ENCODE measurements at regions not wholly inside any gene's neighbourhood (a gene's known extent, or its start where the extent isn't known, plus 50 kb on each side); places are given as distances from the start of the nearest gene placed in this dataset.

DNA sequence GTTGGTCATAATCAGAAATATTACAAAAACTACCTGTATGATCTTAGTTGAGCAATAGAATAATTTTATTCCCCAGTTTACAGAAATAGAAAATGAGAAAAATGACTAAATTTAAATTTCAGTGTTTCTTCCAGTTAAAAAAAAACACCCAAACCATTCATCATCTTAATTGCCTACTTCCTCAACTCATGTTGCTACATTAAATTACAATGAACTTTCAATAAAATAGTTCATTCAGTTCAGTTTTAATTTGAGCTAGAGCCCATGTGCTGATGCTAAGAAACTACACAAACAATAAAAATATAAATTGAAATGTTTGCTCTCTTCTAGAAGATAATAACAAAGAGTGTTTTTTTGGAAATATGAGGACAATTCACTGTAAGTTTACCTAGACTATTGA, 820.4 kb downstream of the SLITRK6 start:
- Histone ChIP-seq H3K27me3 (no peaks in the 10 kb centered on the region), H3K9me3 (no peaks in the 10 kb centered on the region), H3K4me1 (no peaks in the 10 kb centered on the region), H3K4me3 (no peak overlapping the region), H3K27ac (no peak overlapping the region), H3K36me3 (no peaks in the 10 kb centered on the region)
- no peak for TF ChIP-seq EP300 (IDR thresholded peaks at IDR 0.05)
- TF ChIP-seq POLR2A (IDR thresholded peaks at IDR 0.05), result no peak
- TF ChIP-seq, protein P1, sequence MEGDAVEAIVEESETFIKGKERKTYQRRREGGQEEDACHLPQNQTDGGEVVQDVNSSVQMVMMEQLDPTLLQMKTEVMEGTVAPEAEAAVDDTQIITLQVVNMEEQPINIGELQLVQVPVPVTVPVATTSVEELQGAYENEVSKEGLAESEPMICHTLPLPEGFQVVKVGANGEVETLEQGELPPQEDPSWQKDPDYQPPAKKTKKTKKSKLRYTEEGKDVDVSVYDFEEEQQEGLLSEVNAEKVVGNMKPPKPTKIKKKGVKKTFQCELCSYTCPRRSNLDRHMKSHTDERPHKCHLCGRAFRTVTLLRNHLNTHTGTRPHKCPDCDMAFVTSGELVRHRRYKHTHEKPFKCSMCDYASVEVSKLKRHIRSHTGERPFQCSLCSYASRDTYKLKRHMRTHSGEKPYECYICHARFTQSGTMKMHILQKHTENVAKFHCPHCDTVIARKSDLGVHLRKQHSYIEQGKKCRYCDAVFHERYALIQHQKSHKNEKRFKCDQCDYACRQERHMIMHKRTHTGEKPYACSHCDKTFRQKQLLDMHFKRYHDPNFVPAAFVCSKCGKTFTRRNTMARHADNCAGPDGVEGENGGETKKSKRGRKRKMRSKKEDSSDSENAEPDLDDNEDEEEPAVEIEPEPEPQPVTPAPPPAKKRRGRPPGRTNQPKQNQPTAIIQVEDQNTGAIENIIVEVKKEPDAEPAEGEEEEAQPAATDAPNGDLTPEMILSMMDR (IDR thresholded peaks at IDR 0.05), result no peak
- DNase-seq (ENCODE audit: low spot score in 2 of 2), result no peak

DNA sequence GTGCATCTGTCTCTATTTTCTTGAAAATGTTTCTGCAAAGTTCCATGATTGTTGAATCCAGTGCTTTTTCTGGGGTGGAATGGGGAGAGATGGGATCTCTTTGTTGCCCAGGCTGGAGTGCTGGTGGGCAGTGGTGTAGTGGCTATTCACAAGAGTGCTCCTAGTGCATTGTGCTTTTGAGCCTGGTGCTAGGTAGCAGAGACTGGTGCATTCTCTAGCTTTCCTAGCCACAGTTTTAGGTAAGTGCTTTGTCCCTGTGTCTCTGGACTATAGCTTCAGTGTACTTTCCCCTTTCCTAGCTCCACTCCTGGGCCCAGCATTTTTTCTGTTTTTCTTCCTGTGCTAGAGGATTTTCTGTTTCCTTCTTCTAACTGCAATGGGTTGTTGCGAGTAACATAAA, 825.6 kb downstream of the SLITRK6 start:
- Histone ChIP-seq H3K27ac (no peak overlapping the region), H3K27me3 (no peaks in the 10 kb centered on the region), H3K36me3 (no peaks in the 10 kb centered on the region), H3K4me1 (no peaks in the 10 kb centered on the region), H3K4me3 (no peak overlapping the region), H3K9me3 (no peaks in the 10 kb centered on the region)
- no peak for DNase-seq (ENCODE audit: low spot score in 2 of 2)
- WGBS, 2 donors, result 58 to 83% methylated on average over 1 of the region's 1 CpG
- no peak for TF ChIP-seq POLR2A (IDR thresholded peaks at IDR 0.05)
- TF ChIP-seq, protein P1 (IDR thresholded peaks at IDR 0.05), result no peak

DNA sequence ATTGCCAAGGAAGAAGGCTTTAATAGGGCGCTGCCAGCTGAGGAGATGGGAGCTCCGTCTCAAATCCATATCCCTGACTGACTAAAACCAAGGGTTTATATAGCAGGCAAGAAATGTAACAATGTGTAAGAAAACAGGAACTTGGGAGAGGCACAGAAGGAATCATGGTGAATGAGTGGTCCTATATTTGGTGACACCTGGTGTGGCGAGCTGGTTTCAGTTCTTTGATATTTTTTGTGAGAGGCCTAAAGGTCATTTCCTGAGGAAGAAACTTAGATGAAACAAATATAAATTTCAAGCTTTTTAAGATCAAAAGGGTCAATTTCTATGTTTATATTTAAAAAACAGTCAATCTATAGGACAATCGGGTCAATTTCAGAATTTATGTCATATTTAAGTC, 826.3 kb downstream of the SLITRK6 start:
- no peak overlapping the region for H3K4me3 ChIP-seq
- H3K4me1 ChIP-seq, result no peaks in the 10 kb centered on the region
- DNase-seq (ENCODE audit: low spot score in 2 of 2), result no peak
- no peaks in the 10 kb centered on the region for H3K27me3 ChIP-seq
- WGBS, 2 donors, result 93 to 97% methylated on average over 4 of the region's 4 CpGs
- H3K36me3 ChIP-seq, result no peaks in the 10 kb centered on the region
- no peak for TF ChIP-seq EP300 (IDR thresholded peaks at IDR 0.05)
- TF ChIP-seq POLR2A (IDR thresholded peaks at IDR 0.05), result no peak
- TF ChIP-seq, protein P1 (IDR thresholded peaks at IDR 0.05), result no peak
- H3K9me3 ChIP-seq, result no peaks in the 10 kb centered on the region
- H3K27ac ChIP-seq, result no peak overlapping the region

DNA sequence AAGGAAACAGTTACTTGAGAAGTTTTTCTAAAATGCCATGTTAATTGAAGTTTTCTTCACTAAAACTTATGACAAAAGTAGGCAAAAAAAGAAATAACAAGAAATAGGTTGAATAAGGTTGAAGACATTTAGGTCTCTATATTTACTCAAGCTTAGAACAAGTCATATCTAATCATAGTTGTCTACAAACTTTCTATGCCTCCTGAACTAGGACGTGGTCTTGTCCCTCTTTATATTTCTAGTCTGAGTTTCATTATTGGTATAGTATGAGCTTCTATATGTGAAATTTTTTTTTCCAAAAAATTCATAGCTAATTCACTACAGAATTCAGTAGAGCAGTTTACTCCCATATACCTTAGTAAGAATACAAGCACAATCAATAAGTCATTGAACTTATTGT, 836.4 kb downstream of the SLITRK6 start:
- Histone ChIP-seq H3K4me1 (no peaks in the 10 kb centered on the region), H3K36me3 (no peaks in the 10 kb centered on the region), H3K4me3 (no peak overlapping the region), H3K27me3 (no peaks in the 10 kb centered on the region), H3K27ac (no peak overlapping the region), H3K9me3 (no peaks in the 10 kb centered on the region)
- TF ChIP-seq EP300 (IDR thresholded peaks at IDR 0.05) (no peak), POLR2A (IDR thresholded peaks at IDR 0.05) (no peak)
- TF ChIP-seq, protein P1 (IDR thresholded peaks at IDR 0.05), result no peak
- WGBS, 2 donors, result 75 to 83% methylated on average over 1 of the region's 1 CpG
- DNase-seq (ENCODE audit: low spot score in 2 of 2), result no peak

DNA sequence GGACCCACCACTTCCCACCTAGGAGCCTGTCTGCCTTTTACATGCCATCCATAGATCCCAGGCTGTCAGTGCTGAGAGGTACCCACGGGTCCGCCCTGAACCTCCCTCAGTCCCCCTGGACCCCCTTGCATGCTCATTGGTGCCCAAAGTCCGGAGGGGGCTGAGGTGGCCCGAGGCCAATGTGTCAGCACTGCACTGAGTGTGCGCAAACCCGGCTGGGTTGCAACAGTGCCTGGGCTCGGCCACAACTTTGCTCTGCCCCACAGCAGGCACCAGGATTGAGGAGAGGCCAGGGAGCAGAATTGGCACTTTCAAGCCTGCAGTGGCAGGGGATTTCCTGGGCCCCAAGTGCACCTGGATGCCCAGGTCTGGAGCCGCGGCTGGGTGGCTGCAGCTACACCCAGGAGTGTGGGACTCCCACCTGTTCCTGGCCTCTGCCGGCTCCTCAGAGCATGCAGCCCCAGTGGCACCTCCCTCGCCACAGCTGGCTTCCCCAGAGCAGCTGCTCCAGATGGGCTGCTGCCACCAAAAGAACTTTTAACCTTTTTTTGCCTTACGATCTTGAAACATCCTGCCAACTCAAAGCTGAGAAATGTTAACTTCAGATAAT, 837.0 kb downstream of the SLITRK6 start:
- 80 to 83% methylated on average over 5 to 8 of the region's 12 CpGs for WGBS, 2 donors
- Histone ChIP-seq H3K4me1 (no peaks in the 10 kb centered on the region), H3K4me3 (no peak overlapping the region), H3K9me3 (no peaks in the 10 kb centered on the region), H3K27me3 (no peaks in the 10 kb centered on the region), H3K27ac (no peak overlapping the region), H3K36me3 (no peaks in the 10 kb centered on the region)
- TF ChIP-seq EP300 (IDR thresholded peaks at IDR 0.05) (no peak), POLR2A (IDR thresholded peaks at IDR 0.05) (no peak)
- TF ChIP-seq, protein P1 (IDR thresholded peaks at IDR 0.05), result no peak
- no peak for DNase-seq (ENCODE audit: low spot score in 2 of 2)

Data from tibial nerve (tissue), 4 donors.